HUES64 (cell line): ENCODE measurements at regions not wholly inside any gene's neighbourhood (a gene's known extent, or its start where the extent isn't known, plus 50 kb on each side); places are given as distances from the start of the nearest gene placed in this dataset.

ENCODE experiments used
- H3K27ac ChIP-seq: 2 replicates; pipeline ENCODE4 v1.7.0; 2013; ENCODE audit warnings: low read depth, low read length, inconsistent platforms
- H3K27me3 ChIP-seq: 2 replicates; pipeline ENCODE4 v1.6.1; 2013; ENCODE audit warnings: mild to moderate bottlenecking, low read length; ENCODE audit not compliant: insufficient read depth
- H3K36me3 ChIP-seq: 2 replicates; pipeline ENCODE4 v1.6.1; 2013; ENCODE audit warnings: mild to moderate bottlenecking, low read length; ENCODE audit not compliant: insufficient read depth
- H3K4me1 ChIP-seq: 2 replicates; pipeline ENCODE4 v1.6.1; 2013; ENCODE audit warnings: mild to moderate bottlenecking, low read length, moderate library complexity; ENCODE audit not compliant: insufficient read depth
- H3K4me3 ChIP-seq: 2 replicates; pipeline ENCODE4 v1.5.1; 2013; ENCODE audit warnings: mild to moderate bottlenecking, low read length, moderate library complexity
- H3K9ac ChIP-seq: 2 replicates; pipeline ENCODE4 v1.6.1; 2013; ENCODE audit warnings: mild to moderate bottlenecking, low read depth, low read length
- H3K9me3 ChIP-seq: 2 replicates; pipeline ENCODE4 v1.6.1; 2013; ENCODE audit warnings: low read depth, low read length; ENCODE audit not compliant: insufficient read depth
- WGBS: fragments of 150-250, 120-280 bp; methylation state at CpG from one replicate; pipeline ENCODE4 v1.1.7; 2013; ENCODE audit warnings: missing lambda C conversion rate; 5-methylcytosine and 5-hydroxymethylcytosine counted together

DNA sequence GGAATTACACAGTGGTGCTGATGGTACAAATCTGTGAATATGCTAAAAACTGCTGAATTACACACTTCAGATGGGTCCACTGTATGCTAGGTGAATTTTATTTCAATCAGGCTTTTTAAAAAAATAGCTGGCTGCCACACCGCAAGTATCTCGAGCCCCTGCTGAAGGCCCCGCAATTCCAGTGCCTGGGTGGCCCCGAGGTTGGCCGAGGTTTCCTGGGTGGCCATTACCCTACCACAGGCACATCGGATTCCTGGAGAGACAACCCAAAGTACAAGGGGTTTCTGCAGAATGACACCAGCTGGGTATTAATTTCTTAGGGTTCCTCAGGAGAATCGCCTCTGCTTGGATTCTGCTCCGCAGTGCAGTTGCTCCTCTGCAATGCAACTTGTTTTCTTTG, 127.8 kb downstream of the C16orf95 start:
- Histone ChIP-seq H3K4me1 (0 out of 2 replicates have a peak, but pooled peaks cover 10% of the 10 kb centered on the region), H3K4me3 (no peak overlapping the region), H3K27ac (no peak overlapping the region), H3K9me3 (peaks cover 6% of the 10 kb centered on the region; the same call in 1 of the 2 replicates), H3K36me3 (no peaks in the 10 kb centered on the region), H3K9ac (no peak overlapping the region), H3K27me3 (no peaks in the 10 kb centered on the region)
- 93% methylated on average over 8 of the region's 8 CpGs for WGBS

DNA sequence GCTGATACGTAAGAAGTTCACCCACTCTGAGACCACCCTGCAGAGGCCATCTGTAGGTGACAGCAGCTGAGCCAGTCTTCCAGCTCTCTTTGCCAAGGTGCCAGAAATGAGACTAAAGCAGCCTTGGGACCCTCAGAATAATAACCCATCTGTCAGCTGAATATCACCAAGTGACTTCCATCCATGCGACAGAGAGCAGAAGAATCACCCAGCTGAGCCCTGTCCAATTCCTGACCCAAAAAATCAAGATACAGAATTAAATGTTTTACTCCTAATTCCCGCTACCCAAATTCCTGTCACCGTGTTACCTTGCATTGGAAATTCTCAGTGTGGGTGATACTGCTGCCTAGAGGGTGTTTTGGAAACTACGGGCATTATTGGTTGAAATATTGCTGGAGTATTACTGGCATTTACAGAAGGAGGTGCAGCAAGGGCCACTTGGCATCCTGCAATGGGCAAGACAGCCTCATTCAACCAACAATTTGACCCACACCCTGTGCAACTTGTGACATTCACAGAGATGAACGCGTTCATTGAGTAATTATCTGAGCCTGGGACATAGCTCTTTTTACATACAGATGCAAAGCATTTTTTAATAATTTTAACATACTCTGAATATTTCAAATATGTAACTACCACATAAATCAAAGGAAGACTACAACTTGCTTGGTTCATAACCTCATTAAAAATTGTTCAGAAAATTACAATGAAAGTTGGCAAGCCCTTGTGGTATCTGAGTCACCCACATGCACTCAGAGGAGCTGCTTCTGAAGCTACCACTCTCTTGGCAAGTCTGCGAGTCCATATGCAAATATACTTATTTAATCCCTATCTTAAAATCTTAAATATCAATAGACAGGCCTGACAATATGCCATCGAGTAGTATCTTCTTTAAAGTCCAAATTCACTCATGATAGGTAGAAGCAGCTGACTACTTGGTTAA, 126.6 kb downstream of the C16orf95 start:
- 88% methylated on average over 9 of the region's 9 CpGs for WGBS
- Histone ChIP-seq H3K9ac (no peak overlapping the region), H3K27ac (no peak overlapping the region), H3K27me3 (no peaks in the 10 kb centered on the region), H3K9me3 (peaks cover 6% of the 10 kb centered on the region; the same call in 1 of the 2 replicates), H3K4me3 (no peak overlapping the region), H3K4me1 (0 out of 2 replicates have a peak, but pooled peaks cover 8% of the 10 kb centered on the region), H3K36me3 (no peaks in the 10 kb centered on the region)

DNA sequence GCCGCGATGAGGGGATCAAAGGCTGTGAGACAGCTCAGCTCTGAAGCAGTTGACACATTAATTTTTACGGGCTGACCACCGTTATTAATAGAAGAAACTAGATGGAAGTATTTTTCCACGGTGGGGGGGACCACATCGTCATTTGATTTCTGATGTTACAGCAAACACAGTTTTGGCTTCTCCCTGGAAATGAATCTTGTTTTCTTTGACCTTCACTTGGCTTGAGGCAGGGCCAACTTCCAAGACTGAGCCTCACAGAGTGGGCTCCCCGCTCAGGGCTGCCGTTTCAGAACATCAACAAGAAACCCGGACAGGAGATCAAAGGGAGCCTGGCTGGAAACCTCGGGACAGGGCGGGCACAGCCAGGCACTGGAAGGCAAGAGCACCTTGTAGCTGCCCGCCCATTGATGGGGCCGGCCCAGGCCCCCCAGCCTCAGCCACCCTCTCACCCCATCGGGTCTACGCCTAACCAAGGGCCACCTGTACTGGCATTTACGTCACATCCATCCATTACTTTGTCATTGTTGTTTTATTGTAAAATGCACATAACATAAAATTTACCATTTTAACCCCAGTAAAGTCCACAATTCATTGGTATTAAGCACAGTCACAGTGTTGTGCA, 124.6 kb downstream of the C16orf95 start:
- no peak overlapping the region for H3K27ac ChIP-seq
- 93% methylated on average over 16 of the region's 16 CpGs for WGBS
- no peaks in the 10 kb centered on the region for H3K27me3 ChIP-seq
- H3K4me1 ChIP-seq: no peaks in the 10 kb centered on the region
- H3K36me3 ChIP-seq: no peaks in the 10 kb centered on the region
- no peak overlapping the region for H3K4me3 ChIP-seq
- peaks cover 6% of the 10 kb centered on the region; the same call in 1 of the 2 replicates for H3K9me3 ChIP-seq
- no peak overlapping the region for H3K9ac ChIP-seq

DNA sequence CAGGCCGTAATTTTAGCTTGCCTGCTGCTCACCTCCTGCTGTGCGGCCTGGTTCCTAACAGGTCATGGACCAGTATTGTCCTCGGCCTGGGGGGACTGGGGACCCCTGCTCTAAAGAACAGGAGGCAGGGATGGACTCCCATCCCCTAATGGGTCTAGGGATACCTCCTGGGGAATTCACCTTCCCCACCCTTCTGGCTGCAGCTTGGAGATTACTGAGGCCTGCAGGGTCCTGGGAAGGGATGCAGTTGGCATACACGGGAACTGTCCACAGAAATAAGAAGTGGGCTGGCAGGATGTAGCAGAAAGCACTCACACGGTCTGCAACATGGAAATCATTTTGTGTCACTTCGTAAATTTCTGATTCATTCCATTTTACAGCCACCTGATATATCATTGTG, 123.0 kb downstream of the C16orf95 start:
- Histone ChIP-seq H3K27ac (no peak overlapping the region), H3K4me3 (no peak overlapping the region), H3K36me3 (no peaks in the 10 kb centered on the region), H3K9ac (no peak overlapping the region), H3K27me3 (no peaks in the 10 kb centered on the region), H3K4me1 (peaks cover 7% of the 10 kb centered on the region; the same call in 1 of the 2 replicates), H3K9me3 (peaks cover 6% of the 10 kb centered on the region; the same call in 1 of the 2 replicates)
- 91% methylated on average over 6 of the region's 6 CpGs for WGBS

DNA sequence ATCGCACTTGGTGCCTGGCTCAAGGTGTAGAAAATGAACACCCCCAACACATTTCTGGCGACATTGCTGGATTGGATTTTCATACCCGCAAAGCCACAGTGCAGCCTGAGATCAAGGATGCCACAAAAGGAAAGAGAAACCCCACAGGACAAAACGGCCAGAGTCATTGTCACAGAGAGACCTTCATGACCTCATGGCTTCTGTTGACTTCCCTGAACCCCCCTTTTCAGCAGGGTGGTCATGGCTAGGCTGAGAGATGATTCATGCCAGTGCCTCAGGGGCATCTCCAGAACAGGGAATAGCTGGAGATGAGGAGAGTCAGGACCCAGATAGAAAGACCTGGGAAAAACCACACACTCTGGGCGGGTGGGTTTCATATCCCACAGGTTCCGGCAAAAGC, 122.0 kb downstream of the C16orf95 start:
- H3K36me3 ChIP-seq: no peaks in the 10 kb centered on the region
- no peak overlapping the region for H3K27ac ChIP-seq

DNA sequence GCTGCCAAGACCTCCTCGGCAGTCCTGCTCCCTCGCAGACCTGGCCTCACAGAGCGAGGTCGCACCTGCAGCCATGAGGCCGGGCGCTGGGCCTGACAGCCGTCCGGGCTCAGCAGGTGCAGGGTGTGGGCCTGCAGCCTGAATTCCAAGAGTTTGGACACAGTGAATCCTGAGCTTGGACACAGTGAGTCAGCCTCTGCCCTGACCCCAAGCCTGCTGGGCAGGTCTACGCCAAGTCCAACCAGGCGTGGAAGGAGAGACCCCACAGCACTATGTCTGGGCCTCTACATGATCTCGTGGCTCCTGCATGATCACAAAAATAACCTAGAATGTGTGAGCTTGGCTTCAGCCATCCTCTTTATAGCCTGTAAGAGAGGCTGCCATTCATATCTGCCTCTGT, 121.0 kb downstream of the C16orf95 start:
- WGBS: 95% methylated on average over 11 of the region's 11 CpGs
- no peaks in the 10 kb centered on the region for H3K27me3 ChIP-seq
- H3K36me3 ChIP-seq: no peaks in the 10 kb centered on the region
- no peak overlapping the region for H3K9ac ChIP-seq
- H3K4me3 ChIP-seq: no peak overlapping the region
- peaks cover 7% of the 10 kb centered on the region; the same call in 1 of the 2 replicates for H3K4me1 ChIP-seq
- no peak overlapping the region for H3K27ac ChIP-seq
- no peaks in the 10 kb centered on the region for H3K9me3 ChIP-seq

More for the DNA sequence above, 122.0 kb downstream of the C16orf95 start:
- H3K4me1 ChIP-seq: peaks cover 7% of the 10 kb centered on the region; the same call in 1 of the 2 replicates
- H3K4me3 ChIP-seq: no peak overlapping the region
- 93% methylated on average over 6 of the region's 6 CpGs for WGBS
- peaks cover 3% of the 10 kb centered on the region; the same call in 1 of the 2 replicates for H3K9me3 ChIP-seq
- no peaks in the 10 kb centered on the region for H3K27me3 ChIP-seq
- no peak overlapping the region for H3K9ac ChIP-seq

DNA sequence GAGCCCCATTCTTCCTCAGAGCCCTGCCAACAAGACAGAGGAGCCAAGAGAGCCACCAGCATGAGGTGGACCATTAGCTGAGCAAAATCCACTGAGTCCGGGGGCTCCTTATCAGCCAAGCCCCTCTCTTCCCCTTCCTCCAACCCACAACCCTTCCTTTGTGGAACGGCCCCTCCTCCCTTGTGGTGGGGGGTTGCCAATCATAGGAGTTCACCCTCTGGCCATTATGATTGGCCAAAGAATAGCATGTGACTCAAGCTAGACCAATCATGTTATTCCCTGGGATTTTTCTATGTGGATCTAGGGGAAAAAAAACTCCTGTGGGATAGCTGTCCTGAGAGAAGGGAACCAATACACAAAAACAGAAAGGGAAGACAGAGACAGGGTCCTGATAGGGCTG, 120.5 kb downstream of the C16orf95 start:
- Histone ChIP-seq H3K4me1 (peaks cover 7% of the 10 kb centered on the region; the same call in 1 of the 2 replicates), H3K36me3 (no peaks in the 10 kb centered on the region), H3K9me3 (no peaks in the 10 kb centered on the region), H3K27me3 (no peaks in the 10 kb centered on the region), H3K4me3 (no peak overlapping the region), H3K9ac (no peak overlapping the region), H3K27ac (no peak overlapping the region)
- 90% methylated on average over 1 of the region's 2 CpGs for whole genome bisulfite sequencing

DNA sequence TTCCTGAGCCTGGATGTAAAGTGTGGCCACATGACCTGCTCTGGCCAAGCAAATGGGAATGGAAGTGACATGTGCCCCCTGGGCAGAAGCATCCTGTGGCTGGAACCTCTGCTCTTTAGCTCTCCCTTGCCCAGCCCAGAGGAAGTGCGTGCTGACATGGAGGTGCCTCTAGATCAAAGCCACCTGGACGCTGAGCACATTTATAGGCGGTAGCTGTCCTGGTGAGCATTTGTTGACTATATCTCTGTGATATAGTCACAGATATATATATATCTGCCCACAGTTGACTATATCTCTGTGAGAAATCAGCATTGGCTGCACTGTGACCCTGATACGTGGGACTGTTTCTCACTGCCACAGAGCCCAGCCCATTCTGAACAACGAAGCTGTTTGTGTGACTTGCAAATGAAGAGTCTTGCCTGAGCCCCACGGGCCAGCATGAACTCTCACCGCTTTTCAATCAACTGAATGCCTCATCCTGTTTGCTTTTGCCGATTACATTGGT, 118.8 kb downstream of the C16orf95 start:
- Histone ChIP-seq H3K9me3 (no peaks in the 10 kb centered on the region), H3K9ac (no peak overlapping the region), H3K27me3 (no peaks in the 10 kb centered on the region), H3K36me3 (no peaks in the 10 kb centered on the region), H3K4me3 (no peak overlapping the region), H3K27ac (peak overlapping the region; percentile 16; the same call in 1 of the 2 replicates), H3K4me1 (peaks cover 7% of the 10 kb centered on the region; the same call in 1 of the 2 replicates)
- WGBS: 46% methylated on average over 8 of the region's 8 CpGs

DNA sequence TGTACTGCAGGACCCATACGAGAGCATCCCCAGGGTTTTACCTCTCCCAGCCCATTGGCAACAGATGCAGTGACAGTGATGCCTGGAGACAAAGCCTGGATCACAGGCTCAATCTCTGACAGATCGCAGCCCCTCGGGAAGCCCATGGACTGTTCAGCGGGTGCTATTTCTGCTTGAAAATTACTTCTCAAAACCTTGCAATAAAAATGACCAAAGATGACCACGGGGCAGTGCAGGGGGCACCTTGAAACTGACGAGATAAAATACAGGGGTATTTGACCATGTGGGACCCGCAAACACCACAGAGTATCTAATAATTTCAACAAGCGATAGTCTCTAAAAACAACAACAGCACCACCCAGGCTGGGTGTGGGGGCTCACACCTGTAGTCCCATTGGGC, 118.3 kb downstream of the C16orf95 start:
- Histone ChIP-seq H3K9me3 (no peaks in the 10 kb centered on the region), H3K9ac (no peak overlapping the region), H3K27me3 (no peaks in the 10 kb centered on the region), H3K4me1 (peaks cover 7% of the 10 kb centered on the region; the same call in 1 of the 2 replicates), H3K36me3 (no peaks in the 10 kb centered on the region), H3K4me3 (no peak overlapping the region), H3K27ac (peak overlapping the region; percentile 16; the same call in 1 of the 2 replicates)
- 87% methylated on average over 8 of the region's 8 CpGs for WGBS

DNA sequence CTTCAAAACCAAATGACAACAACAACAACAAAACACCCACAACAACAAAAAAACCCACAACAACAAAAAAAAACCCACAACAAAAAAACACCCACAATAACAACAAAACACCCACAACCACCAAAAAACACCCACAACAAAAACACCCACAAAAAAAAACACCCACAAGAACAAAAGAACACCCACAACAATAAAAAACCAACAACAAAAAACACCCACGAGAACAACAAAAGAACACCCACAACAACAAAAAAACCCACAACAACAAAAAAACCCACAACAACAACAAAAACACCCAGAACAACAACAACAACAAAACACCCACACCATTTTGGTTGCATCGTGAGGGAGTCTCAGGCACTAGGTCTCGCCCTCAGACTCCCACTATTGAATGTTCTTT, 117.8 kb downstream of the C16orf95 start:
- H3K4me1 ChIP-seq: peaks cover 7% of the 10 kb centered on the region; the same call in 1 of the 2 replicates
- no peak overlapping the region for H3K27ac ChIP-seq
- H3K27me3 ChIP-seq: no peaks in the 10 kb centered on the region
- WGBS: 94% methylated on average over 3 of the region's 3 CpGs
- no peaks in the 10 kb centered on the region for H3K9me3 ChIP-seq
- no peak overlapping the region for H3K9ac ChIP-seq
- H3K36me3 ChIP-seq: no peaks in the 10 kb centered on the region
- no peak overlapping the region for H3K4me3 ChIP-seq

DNA sequence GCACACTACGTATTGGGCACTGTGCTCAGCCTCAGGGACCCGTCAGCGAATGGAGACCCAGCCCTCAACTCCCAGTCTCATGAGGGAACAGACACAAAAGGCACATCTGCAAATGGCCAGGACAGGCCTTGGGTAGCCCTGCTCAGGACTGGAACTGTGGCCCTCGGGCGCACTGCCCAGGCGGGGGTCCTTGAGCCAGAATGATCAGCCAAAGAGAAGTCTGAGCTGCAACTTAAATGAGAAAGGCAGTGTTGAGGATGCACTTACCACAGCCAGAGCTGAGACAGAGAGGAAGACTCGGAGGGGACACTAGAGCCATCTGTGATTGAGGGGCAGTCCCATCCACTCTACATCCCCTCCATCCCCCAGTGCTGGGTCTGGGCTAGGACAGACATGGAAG, 117.3 kb downstream of the C16orf95 start:
- Histone ChIP-seq H3K27me3 (no peaks in the 10 kb centered on the region), H3K36me3 (no peaks in the 10 kb centered on the region), H3K27ac (no peak overlapping the region), H3K9me3 (no peaks in the 10 kb centered on the region), H3K4me1 (peaks cover 7% of the 10 kb centered on the region; the same call in 1 of the 2 replicates), H3K4me3 (no peak overlapping the region), H3K9ac (no peak overlapping the region)
- 76% methylated on average over 7 of the region's 7 CpGs for WGBS
